Occipital lobe (tissue), 1 donor: ENCODE measurements at regions not wholly inside any gene's neighbourhood (a gene's known extent, or its start where the extent isn't known, plus 50 kb on each side); places are given as distances from the start of the nearest gene placed in this dataset.

Experiments
- DNase-seq: peaks from one replicate; lab custom pipeline; 2025; lab: John Stamatoyannopoulos, UW

DNA sequence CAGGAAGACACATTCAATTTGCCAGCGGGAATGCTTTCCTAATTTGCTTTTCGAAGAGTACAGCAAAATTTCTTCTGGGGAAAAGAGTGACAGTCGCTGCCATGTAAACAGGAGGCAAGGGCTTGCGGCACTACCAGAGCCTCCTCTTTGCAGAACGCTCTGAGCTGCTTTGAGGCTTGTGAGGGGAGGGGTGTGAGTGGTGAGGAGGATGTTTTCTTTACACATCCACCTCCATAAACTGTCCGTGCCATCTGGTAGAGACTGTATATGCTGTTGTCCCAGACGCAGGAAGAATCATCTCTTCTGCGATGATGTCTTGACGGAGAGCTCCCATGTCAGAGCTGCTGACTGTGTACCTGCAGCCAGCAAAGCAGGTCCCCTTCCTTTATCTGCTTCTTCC is 138.0 kb downstream of the SOCS6 start:
- peak; percentile 59 for DNase-seq

DNA sequence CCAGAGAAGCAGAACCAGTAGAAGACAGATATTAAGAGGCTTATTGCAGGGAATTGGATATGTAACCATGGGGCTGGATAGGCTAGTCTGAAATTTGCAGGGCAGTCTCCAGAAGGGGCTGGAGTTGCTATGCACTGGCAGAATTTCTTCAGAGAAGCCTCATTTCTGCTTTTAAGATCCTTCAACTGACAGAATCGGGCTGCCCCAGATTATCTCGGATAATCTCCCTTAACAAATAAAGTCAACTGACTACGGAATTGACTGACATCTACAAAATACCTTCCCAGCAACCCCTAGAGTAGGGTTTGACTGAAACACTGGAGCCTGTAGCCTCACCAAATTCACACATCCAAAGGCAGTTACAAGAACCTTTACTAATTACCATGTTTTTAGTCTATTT is 136.4 kb downstream of the SOCS6 start:
- no peak for DNase-seq

DNA sequence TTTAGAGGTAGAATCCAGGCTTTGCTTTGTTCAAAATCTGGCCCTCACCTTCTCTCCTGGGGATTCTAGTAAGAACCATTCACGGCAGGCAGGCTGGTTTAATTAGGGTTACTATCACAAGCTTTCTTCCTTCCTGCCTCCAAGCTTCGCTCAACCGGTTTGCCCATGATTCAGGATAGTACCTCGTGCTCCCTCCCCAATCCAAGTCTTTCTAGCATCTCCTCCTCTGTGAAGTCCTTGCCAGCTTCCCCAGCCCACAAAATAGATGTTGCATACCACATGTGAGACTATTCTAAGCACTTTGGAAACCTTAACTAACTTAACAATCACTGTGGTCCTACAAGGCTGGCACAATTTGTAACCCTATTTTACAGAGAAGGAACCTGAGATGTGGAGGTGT is 135.1 kb downstream of the SOCS6 start:
- DNase-seq: peak; percentile 2

DNA sequence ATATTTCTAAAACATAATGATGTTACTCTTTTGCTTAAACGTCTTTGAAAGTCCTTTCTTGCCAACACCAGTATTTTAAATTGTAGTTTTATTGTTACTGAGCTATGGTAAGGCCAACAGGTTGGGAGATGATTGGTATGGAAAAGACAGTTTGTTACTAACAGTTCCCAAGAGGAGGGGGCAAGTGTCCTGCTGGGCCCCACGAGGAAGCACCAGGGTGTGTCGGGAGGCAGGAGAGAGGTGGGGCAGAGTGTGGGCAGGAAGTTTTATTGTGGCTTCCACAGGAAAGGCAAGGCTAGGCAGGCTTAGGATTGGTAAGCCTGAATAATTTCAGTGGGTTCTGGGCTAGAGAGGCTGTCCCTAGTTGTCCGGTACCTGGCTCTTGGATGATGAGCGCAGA is 134.3 kb downstream of the SOCS6 start:
- no peak for DNase-seq

DNA sequence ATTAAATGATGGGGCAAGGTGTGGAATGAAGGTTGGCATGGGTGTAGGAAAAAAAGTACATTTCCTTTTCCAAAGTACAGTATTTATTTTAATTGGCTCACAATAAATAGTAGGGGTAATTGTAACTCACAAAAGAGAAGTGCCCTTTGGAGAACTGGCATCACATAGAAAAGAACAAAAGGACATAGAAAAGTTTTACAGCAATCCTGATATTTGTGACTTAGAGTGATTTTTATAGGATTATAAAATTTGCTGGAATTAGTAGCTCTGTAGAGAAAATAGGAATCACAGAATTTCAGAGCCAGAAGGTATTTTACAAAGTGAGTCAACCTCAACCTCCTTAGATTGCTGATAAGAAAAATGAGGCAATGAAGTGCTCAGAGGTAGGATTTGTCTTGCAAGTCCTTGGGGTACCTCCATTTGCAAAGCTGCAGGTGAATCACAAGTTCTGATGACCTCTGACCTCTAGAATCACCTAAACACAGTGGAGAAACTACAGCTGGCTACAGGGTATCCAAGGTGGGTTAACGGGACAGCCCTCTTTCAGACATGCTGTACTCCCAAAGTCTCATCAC is 133.6 kb downstream of the SOCS6 start:
- DNase-seq: no peak

DNA sequence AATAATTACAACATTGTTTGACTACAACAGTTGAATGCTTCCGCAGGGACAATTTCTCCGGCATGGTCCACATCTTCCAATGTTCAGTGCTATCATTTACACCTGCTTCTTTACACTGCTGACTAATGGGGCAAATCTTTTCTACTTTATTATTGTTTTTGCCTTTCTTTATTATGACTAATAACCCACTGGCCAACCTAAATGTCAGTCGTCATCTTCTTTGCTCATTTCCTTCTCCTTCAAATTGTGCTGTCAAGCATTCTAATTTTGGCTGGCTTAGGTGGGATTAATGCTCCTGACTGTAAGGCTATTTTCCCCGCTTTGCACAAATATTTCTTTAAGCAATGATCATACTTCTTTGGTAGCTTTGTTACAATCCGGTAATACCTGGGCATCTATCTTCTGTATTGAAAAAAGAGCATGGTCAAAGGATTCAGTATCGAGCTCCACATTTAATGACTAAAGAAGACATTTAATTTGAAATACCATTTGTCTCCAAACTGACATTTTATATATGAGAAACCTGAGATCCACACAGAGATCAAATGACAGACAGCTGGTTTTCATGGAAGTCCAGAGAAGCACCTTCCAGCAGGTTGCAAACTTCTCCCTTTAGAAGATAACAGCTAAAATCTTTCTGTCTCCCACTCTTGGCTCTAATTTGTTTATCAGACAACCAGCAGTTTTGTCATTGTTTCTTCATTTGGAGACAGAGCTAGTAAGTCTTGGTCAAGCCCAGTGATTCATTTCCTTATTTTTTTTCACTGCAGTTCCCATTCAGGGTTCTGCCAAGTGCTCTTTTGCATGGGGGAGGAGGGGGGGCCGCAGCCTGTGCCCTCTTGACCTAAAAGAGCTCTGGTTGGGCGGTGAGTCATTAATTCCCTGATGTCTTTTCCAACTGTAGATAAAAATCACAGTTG is 132.9 kb downstream of the SOCS6 start:
- peak; percentile 1 for DNase-seq

DNA sequence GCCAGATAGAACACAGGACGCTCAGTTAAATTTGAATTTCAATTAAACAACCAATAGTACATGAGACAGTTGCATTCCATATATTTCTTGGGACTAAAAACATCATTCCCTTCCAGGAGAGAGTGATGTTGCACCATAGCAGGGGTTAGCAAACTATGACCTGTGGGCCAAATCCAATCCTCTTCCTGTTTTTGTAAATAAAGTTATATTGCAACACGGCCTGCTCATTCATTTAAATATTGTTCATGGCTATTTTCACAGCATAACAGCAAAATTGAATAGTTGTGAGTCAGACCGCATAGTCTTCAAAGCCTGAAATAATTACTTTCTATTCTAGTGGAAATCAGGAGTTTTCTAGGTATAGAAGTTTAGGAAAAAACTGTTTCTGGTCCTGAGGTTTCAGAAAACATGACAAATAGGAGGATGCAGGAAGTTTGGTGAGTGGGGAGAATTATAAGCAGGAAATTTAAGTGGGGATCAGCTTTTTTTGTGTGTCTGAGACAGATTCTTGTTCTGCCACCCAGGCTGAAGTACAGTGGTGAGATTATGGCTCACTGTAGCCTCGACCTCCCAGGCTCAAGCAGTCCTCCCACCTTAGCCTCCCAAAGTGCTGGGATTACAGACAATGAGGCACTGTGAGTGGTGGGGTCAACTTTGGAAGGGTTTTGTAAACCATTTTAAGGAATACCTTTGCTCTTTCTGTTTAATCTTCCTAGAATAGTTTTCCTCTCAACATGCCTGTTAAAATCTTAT is 131.5 kb downstream of the SOCS6 start:
- DNase-seq: no peak

DNA sequence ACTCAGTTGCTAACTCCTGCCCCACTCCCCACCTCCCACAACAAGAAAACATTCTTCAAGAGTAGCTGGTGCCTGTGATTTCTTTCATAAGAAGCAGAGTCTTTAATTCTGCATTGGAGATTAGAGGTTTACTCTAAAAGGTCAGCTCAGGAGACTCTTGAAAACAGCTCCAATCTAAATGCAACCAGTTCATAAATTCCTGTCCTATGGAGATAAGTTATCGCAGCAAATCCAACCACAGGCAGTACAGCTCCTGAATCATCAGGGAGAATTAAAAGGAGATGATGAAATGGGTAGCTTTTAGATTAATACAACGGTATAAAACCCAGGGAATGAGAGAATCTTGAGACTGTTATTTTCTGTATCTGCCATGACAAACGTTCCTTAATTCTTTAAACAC is 130.7 kb downstream of the SOCS6 start:
- no peak for DNase-seq

DNA sequence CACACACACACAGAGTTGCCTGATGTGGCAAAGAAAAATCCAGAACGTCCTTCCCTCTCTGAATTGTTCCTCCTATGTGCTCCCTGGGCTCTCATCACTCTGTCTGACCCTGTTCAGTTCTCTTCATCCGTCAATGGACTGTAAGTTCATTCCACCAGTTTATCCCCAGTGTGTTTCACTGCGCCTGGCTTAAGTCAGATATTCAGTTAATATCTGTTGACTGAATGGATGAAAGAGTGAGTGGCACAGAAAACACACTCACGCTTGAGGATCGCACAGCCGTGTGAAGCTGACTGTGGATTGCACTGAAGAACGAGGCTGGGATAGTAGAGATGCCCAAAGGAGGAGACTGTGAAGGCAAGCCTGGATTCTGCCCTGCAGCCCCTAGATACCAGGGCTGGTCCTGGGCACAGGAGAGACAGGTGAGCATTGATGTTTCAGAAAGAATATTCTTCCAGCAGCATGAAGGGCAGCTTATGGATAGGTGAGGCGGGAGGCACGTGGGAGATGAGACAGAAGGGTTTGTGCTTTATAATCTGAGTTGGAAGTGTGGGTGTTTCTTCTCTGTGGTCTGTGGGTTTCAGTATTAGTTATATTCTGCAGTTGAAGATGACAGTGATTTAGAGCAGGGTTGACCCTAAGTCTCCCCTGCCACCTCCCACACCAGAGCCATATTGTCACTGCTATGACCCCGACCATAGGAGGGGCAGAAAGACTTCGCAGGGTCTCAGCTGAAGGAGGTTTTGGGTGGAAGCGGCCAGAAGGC is 129.9 kb downstream of the SOCS6 start:
- no peak for DNase-seq

DNA sequence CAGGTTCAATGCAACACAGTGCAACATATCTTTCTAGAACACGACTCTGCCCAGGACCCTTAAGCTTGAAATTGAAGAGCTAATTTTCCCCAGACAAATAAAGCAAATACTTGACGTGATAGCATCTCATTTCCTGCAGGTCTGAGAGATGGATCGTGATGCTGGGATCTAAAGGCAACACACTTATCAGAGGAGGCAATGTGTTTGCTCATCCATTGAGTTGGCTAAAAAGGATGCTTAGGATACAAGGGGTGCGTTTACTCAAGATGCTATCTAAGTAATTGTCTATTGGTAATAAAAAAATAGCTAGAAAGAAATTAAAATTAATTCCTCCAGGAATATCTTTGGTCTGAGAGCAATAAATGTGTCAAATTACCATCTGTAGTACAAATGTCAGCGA is 129.0 kb downstream of the SOCS6 start:
- no peak for DNase-seq

DNA sequence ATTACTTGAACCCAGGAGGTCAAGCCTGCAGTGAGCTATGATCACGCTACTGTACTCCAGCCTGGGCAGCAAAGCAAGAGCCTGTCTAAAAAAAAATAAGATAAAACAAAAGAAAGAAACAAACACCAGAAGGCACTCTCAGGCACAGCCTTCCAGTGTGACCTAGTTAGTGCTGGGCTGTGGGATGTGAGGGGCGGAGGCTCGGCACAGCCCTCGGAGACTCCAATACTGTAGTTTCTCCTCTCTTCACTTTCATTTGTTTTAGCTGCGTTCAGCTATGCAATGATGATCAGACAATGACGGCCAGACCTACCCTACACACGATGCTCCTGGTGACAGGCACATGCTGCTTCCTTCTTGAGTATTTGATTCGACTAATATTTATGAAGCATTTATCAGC is 127.7 kb downstream of the SOCS6 start:
- DNase-seq: no peak

DNA sequence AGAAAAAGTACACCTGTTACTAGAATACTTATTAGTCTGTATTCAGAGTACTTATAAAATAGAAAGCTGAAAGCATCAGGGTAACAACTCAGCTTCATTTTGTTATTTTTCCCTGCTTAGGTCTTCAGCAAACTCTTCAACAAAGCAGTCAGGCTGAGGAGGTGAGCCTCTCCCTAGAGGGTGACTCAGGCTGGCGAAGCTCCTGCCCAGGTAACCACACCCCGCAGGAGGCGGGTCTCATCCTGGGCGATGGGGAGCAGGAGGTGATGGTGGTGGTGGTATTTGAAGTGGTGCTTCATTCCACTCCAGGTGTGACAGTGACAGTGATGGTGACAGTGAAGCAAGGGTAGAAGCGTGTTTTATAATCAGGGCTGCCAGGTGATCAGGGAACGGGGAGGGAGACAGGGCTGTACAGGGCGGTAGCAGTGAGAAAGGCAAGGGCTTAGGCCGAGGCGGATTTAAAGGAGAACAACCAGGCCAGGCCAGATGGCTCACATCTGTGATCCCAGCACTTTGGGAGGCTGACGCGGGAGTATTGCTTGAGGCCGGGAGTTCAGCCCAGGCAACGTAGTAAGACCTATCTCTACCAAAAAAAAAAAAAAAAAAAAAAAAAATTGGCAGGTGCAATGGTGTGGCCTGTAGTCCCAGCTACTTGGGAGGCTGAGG is 127.1 kb downstream of the SOCS6 start:
- no peak for DNase-seq

DNA sequence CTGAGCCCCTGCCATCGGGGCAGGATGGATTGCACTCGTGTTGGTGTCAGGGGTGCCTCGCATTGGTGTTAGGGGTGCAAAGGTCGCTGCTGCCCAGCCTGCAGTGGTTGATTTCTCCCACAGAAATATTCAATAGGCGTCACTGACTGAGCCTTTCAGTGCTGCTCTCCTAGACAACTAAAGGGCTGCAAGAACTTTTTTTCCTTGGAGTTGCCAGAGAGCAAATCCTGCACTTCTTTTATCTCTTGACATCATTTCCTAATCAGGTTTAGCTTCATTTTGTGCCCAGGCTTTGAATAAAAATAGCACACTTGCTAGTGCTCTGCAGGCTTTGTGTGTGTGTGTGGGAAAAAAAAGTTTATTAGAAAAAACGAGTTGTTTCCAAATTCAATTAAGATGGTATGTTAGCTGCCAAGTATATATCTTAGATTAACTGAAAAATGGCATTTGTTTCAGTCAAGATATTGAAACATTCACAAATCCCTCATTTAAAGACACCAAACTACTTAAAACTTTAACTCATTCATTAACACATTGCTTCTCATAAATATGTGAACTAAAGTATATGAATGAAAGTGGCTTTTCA is 125.6 kb downstream of the SOCS6 start:
- DNase-seq: no peak

DNA sequence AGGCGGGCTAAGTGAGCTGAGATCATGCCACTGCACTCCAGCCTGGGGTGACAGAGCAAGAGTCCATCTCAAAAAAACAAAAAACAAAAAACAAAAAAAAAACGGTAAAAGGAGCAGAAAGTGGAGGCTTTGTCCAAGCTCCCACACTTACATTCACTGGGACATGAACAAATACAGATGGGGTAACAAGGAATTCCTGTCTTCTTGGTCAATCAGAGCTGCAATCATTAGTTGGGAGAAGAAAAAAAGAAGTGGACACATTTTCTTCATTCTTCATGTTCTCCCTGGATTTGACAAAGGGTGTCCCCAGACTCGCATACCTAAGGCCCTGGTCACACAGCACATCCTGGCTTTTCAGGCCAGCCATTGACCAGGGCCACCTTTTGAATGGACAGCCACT is 124.6 kb downstream of the SOCS6 start:
- no peak for DNase-seq

DNA sequence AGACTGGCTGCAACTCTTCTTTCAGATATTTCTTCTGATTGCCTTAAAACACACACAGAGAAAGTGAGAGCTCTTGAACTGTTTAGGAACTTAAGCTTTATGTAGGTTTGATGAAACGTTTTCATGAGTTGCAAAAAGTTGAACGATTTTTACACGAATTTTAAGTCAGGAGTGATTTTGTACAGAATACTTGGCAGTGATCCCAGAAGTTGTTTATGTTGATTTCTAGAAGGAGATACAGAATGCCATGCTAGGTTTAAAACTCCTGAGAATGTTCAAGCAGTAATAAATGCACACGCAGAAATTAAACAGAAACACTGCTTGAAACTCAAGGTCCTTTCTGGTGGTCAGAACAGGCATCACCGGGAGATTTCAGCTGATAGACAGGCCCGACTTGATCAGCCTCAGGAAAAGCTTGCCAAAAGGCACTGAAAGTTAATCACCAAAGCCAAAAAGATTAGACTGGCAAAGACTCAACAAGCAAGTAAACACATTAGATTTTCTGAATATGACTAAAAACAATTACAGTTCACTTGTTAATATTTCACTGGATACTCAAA is 123.1 kb downstream of the SOCS6 start:
- DNase-seq: no peak

DNA sequence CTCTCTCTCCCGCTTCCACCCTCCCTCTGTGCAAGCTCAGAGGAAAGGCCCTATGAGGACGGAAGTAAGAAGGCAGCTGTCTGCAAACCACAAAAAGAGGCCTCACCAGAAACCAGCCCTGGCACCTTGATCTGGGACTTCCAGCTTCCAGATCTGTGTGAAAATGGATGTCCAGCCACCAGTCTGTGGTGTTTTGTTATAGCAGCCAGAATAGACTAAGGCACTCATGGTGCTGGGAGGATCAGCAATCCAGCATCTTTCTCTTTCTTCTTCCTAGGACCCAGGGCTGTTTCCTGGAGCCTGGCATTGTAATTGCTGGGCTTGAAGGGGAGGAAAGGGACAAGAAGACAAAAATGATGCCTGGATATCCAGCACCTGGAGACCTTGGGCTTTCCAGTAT is 122.5 kb downstream of the SOCS6 start:
- no peak for DNase-seq

DNA sequence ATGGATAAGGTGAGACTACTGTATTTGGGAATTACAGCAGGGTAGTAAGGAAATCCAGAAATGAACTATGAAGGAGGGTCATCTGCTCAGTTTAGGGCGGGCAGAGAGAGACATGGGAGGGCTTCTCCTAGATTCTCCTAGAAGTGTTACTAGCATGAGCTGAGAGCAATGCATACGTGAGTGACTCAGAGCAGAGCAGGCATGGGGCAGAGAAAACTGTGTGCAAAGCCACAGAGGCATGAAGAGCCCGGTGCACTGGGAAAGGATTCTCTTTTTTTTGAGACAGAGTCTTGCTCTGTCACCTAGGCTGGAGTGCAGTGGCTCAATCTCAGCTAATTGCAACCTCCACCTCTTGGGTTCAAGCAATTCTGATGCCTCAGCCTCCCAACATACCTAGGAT is 116.2 kb downstream of the SOCS6 start:
- DNase-seq: no peak

DNA sequence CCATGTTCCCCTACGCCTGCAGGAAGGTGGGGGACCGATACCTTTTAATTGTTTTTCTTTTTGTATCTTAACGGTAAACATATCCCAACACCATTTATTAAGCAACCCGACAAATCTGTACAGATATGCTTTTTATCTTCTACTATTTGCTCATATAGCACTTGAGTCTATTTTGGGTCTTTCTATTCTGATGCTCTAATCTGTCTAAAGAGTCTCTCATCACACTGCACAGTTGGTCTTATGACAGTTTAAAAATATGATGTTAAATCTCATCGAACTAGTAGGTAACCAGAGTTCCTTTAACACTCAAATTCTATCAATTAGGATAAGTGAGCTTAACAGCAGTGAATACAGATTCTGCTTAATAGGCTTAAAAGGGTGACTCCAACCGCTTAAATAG is 111.6 kb downstream of the SOCS6 start:
- no peak for DNase-seq

DNA sequence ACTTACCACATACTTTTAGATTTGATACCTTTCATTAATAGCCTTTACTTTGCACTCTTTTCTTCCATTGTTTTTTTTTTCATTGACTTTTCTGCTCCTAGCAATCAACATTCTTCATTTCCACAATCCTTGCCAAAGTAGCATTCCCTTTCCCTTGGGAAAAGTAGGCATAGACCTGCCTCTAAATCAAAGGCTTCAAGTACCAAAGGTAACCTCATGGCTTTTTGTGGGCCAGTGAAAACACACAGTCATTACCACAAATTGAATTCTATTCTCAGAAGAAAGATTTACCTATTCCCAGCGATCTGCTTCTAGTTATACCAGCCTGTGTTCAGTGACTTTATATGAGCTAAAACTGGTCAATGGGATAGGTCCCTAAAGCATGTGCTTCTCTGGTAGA is 109.2 kb downstream of the SOCS6 start:
- no peak for DNase-seq

DNA sequence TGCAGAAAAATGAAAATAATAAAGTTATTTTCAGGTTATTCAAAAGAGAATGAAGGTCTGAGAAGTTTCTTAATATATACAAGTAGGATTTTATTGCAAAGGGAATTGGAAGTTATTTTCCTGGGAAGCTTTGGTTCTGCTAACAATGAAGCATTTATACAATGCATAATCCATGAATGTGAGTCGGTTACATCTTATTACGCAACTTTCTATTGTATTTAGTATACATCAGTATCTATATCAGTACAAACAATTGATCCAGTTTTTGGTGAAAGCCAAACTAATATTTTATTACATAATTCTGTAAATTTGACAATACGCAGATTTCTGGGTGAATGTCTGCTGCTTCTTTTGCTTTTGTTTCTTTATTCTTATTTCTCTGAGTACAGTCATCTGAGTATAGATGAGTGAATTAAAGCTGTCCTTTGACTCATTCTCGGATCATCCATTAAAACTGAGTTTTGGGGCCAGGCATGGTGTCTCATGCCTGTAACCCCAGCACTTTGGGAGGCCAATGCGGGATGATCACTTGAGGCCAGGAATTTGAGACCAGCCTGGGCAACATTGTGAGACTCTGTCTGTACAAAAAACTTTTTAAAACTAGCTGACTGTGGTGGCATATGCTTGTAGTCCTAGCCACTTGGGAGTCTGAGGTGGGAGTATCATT is 108.5 kb downstream of the SOCS6 start:
- no peak for DNase-seq
